Pancreas (tissue), 10 donors: ENCODE measurements at regions not wholly inside any gene's neighbourhood (a gene's known extent, or its start where the extent isn't known, plus 50 kb on each side); places are given as distances from the start of the nearest gene placed in this dataset.

Experiments used
- ATAC-seq, 4 donors: fragments of 200-7000 bp; cut with Tn5 transposase; one replicate each; pipeline versions ENCODE4 v1.8.0 to v1.9.1; 2020; ENCODE audit warnings: mild to moderate bottlenecking in 4 of 4, moderate library complexity in 4 of 4
- DNase-seq, 6 donors: peaks; one replicate each; pipeline ENCODE4 v3.0.0-alpha.2; 2020
- FAIRE-seq: peaks from 2 replicates; lab custom pipeline; 2012; peaks lifted over from hg19 to GRCh38; lab: Jason Lieb, UNC
- H3K27ac ChIP-seq, 4 donors: fragments of 200-600 bp; sonication (generic); 1 replicate in 3 of 4; 2 replicates in 1 of 4; pipeline versions ENCODE4 v1.5.0 to v1.8.0; 2020
- H3K27me3 ChIP-seq, 4 donors: fragments of 200-600 bp; one replicate each; pipeline ENCODE4 v1.8.0; 2021
- H3K36me3 ChIP-seq, 3 donors: fragments of 200-600 bp; sonication (generic) in 1 of 3; one replicate each; pipeline versions ENCODE4 v1.5.0 to v1.8.0; 2020 to 2021
- H3K4me1 ChIP-seq, 3 donors: fragments of 200-600 bp; one replicate each; pipeline ENCODE4 v1.8.0; 2021
- H3K4me3 ChIP-seq, 4 donors: fragments of 200-600 bp; sonication (generic) in 2 of 4; one replicate each; pipeline versions ENCODE4 v1.5.0 to v1.8.0; 2020 to 2021
- H3K9me3 ChIP-seq, 4 donors: fragments of 200-600 bp; one replicate each; pipeline ENCODE4 v1.8.0; 2021
- WGBS, 2 donors: extraction: QIAGEN DNeasy Blood & Tissue Kit; methylation state at CpG; one replicate each; pipeline ENCODE4 v1.1.7; 2013; 5-methylcytosine and 5-hydroxymethylcytosine counted together
- intact Hi-C, 3 donors: fragments of 100-400 bp; cut with DNase I; formaldehyde crosslinking; loops; one replicate each; pipeline versions ENCODE4 v1.11.1 to v1.14.2; 2022
- TF ChIP-seq, protein P1 (sequence below), 4 donors: fragments of 200-600 bp; sonication (generic) in 3 of 4; IDR thresholded peaks; one replicate each; pipeline versions ENCODE4 v1.5.0 to v1.8.0; 2021; ENCODE audit warnings: antibody characterized with exemption in 4 of 4
- donor health status: healthy with polysubstance abuse.
- donor health status: DM: no; HTN: no; CAD: no; lungs with moderate emphysema.
- donor health status: DM: no; HTN: no; CAD: no.
- donor health status: control.
- donor health status: control.
- donor health status: Bipolar disorder and iron deficiency.
- donor health status: DM: yes; HTN: yes; CAD: no.
- donor health status: DM: no; HTN: no; CAD: no.
- donor health status: DM: no; HTN: no; CAD: no.
- donor health status: DM: yes; HTN: yes; CAD: no.

DNA sequence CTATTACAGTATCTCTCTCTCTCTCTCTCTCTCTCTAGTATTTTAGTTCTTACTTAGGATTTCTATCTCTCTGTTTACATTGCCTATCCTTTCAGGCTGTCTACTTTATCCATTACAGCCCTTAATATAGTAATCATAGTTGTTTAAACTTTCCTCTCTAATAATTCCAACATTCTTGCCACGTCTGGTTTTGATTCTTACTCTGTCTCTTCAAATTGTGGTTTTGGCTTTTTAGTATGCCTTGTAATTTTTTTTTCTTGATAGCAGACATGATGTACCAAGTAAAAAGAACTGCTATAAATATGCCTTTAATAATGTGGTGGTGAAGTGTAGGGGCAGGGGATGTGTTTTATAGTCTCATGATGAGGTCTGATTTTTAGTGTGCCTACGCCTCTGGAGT, 1809.5 kb upstream of the CELF4 start:
- intact Hi-C loops = no loop called here
- Histone ChIP-seq H3K9me3 (no peaks in the 10 kb centered on the region), H3K27ac (no peak overlapping the region), H3K4me3 (no peak overlapping the region), H3K4me1 (no peaks in the 10 kb centered on the region), H3K27me3 (no peaks in the 10 kb centered on the region), H3K36me3 (no peaks in the 10 kb centered on the region)
- DNase-seq (no peak), ATAC-seq (no peak), FAIRE-seq (no peak)
- TF ChIP-seq, protein P1, sequence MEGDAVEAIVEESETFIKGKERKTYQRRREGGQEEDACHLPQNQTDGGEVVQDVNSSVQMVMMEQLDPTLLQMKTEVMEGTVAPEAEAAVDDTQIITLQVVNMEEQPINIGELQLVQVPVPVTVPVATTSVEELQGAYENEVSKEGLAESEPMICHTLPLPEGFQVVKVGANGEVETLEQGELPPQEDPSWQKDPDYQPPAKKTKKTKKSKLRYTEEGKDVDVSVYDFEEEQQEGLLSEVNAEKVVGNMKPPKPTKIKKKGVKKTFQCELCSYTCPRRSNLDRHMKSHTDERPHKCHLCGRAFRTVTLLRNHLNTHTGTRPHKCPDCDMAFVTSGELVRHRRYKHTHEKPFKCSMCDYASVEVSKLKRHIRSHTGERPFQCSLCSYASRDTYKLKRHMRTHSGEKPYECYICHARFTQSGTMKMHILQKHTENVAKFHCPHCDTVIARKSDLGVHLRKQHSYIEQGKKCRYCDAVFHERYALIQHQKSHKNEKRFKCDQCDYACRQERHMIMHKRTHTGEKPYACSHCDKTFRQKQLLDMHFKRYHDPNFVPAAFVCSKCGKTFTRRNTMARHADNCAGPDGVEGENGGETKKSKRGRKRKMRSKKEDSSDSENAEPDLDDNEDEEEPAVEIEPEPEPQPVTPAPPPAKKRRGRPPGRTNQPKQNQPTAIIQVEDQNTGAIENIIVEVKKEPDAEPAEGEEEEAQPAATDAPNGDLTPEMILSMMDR (IDR thresholded peaks at IDR 0.05) = no peak
- WGBS, 2 donors = 63 to 65% methylated on average over 2 of the region's 2 CpGs

DNA sequence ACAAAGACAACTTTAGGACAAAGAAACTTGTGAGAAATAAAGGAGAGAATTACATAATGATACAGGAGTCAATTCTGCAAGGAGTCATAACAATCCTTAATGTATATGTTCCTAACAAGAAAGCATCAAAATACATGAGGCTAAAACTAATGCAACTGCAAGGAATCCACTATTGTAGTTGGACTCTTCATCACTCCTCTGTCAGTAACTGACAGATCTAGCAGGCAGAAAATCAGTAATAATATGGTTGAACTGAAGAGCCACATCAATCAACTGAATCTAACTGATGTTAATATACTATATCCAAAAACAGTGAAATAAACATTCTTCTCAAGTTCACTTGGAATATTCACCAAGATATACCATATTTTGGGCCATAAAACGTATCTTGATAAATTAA, 1806.4 kb upstream of the CELF4 start:
- 62 to 73% methylated on average over 1 of the region's 1 CpG for WGBS, 2 donors
- no peak for FAIRE-seq

DNA sequence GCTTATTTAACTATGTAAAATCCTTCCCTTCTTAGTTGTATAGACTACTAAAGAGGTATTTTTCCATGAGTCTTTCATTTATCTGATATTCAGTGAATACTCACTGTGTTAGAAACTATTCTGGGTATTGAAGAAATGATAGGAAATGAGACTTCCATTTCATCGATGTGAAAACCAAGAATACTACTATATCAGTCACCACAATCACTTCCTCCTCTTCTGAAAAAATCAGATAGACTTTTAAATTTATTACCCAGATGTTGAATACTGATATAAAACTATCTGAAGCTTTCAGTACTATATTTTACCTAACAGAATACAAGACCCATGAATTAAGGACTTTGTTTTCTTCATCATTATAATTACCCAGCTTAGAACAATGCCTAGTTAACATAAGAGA, 1801.1 kb upstream of the CELF4 start:
- no peak for DNase-seq
- Histone ChIP-seq H3K9me3 (no peaks in the 10 kb centered on the region), H3K4me1 (no peaks in the 10 kb centered on the region), H3K36me3 (no peaks in the 10 kb centered on the region), H3K27ac (no peak overlapping the region), H3K4me3 (no peak overlapping the region), H3K27me3 (no peaks in the 10 kb centered on the region)
- intact Hi-C loops = no loop called here
- TF ChIP-seq, protein P1 (IDR thresholded peaks at IDR 0.05) = no peak
- 83 to 90% methylated on average over 1 of the region's 1 CpG for WGBS, 2 donors
- FAIRE-seq = no peak
- no peak for ATAC-seq

More for the DNA sequence above, 1806.4 kb upstream of the CELF4 start:
- no peak for ATAC-seq
- Histone ChIP-seq H3K27ac (no peak overlapping the region), H3K9me3 (no peaks in the 10 kb centered on the region), H3K4me1 (no peaks in the 10 kb centered on the region), H3K4me3 (no peak overlapping the region), H3K27me3 (no peaks in the 10 kb centered on the region), H3K36me3 (no peaks in the 10 kb centered on the region)
- TF ChIP-seq, protein P1 (IDR thresholded peaks at IDR 0.05) = no peak
- DNase-seq = no peak
- intact Hi-C loops = no loop called here

DNA sequence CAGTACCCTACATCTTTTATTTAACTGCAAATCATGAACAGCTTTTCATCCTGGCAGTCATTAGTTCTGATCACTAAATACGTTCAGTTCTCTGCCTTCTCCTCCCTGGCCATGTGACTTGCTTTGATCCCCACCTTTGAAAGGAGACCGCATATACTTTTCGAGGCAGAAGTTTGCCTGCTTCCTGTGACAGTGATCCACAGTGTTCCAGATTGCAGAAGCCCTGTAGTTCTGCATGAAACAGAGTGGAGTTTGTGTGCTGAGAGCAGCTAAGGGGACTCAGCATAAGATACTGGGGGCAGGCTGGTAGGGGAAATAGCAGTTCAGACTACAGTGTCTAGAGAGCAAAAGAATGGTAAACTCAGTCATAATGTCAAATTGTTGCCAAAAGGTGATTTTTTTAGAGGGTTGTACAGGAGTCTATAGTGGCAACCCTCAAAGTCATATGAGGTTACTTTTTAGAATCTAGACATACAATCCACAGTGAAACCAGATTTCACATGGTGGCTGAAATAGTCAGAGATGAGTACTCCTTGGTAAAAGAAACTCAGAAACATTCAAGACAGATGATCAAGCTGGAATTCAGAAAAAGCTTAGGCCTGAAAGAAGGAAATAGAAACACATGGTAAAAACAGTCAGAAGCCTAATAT, 1800.4 kb upstream of the CELF4 start:
- WGBS, 2 donors = 70 to 72% methylated on average over 3 of the region's 3 CpGs
- TF ChIP-seq, protein P1 (IDR thresholded peaks at IDR 0.05) = no peak
- Histone ChIP-seq H3K4me1 (no peaks in the 10 kb centered on the region), H3K9me3 (no peaks in the 10 kb centered on the region), H3K36me3 (no peaks in the 10 kb centered on the region), H3K27me3 (no peaks in the 10 kb centered on the region), H3K27ac (no peak overlapping the region), H3K4me3 (no peak overlapping the region)
- ATAC-seq (no peak), FAIRE-seq (no peak), DNase-seq (no peak)
- intact Hi-C loops = no loop called here

DNA sequence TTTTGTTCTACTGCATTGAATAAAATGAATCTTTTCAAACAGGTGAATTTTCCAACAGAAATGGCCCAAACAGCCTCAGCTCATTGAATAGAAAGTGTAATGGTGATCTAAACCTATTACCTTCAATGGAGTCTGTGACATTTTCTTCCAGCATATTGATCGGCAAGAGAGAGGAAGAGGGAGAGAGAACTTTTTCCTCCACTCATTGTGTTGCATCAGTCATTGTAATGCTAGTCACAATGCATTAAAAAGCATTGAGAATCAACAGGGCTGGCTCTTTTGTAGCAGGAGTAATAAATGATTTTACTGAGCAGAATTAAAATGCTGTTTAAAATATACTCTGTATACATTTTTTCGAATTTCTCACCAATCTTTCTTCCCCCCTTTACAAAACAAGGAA, 1794.5 kb upstream of the CELF4 start:
- no peak for DNase-seq
- H3K36me3 ChIP-seq = no peaks in the 10 kb centered on the region
- no peaks in the 10 kb centered on the region for H3K9me3 ChIP-seq
- TF ChIP-seq, protein P1 (IDR thresholded peaks at IDR 0.05) = no peak
- no peak for ATAC-seq
- H3K27ac ChIP-seq = no peak overlapping the region
- no peaks in the 10 kb centered on the region for H3K4me1 ChIP-seq
- no peaks in the 10 kb centered on the region for H3K27me3 ChIP-seq
- FAIRE-seq = no peak
- H3K4me3 ChIP-seq = no peak overlapping the region
- intact Hi-C loops = no loop called here
- 57 to 60% methylated on average over 2 of the region's 2 CpGs for WGBS, 2 donors
